ENCODE measurements at regions not wholly inside any gene's neighbourhood (a gene's known extent, or its start where the extent isn't known, plus 50 kb on each side); places are given as distances from the start of the nearest gene placed in this dataset.

DNA sequence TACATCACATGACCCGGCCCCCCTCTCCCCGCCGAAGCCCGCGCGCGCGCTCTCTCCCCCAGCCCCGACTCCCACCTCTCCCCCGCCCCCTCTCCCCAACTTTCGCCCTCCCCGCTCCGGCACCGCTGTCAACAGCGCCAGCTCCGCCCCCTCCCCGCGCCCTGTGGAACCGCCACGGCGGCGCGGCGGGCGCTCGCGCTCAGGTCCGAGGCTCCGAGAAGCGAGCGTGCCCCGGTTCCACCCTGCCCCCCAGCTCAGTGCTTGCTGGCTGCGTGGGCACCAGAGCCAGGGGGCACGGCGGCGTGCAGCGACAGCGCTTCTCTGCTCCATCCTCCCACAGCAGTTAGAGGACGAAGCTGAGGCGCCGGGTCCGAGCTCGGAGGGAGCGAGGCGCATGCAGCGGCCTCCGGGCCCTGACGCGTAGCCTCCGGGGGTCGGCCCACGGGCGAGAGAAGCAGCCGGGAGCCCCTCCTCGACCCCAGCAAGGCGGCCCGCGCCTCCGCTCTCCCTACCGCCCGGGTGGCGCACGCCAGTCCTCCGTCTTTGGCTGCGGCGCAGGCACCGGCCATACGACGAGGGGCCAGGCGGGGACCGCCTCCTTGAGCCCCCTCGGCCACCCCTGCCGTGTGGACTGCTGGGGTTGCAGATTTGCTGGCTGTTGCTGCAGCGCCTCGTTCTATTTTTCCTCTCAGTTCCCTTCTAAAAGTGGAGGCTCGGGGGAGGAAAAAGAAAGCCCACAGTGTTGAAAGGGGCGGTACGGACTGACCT lies 109.5 kb downstream of the KCNRG start:
- TF ChIP-seq POLR2AphosphoS5 (IDR thresholded peaks at IDR 0.05) (no peak), POLR2A (IDR thresholded peaks at IDR 0.05) (no peak)
- TF ChIP-seq, protein P1, sequence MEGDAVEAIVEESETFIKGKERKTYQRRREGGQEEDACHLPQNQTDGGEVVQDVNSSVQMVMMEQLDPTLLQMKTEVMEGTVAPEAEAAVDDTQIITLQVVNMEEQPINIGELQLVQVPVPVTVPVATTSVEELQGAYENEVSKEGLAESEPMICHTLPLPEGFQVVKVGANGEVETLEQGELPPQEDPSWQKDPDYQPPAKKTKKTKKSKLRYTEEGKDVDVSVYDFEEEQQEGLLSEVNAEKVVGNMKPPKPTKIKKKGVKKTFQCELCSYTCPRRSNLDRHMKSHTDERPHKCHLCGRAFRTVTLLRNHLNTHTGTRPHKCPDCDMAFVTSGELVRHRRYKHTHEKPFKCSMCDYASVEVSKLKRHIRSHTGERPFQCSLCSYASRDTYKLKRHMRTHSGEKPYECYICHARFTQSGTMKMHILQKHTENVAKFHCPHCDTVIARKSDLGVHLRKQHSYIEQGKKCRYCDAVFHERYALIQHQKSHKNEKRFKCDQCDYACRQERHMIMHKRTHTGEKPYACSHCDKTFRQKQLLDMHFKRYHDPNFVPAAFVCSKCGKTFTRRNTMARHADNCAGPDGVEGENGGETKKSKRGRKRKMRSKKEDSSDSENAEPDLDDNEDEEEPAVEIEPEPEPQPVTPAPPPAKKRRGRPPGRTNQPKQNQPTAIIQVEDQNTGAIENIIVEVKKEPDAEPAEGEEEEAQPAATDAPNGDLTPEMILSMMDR (IDR thresholded peaks at IDR 0.05) = no peak
